GM12865 (cell line): ENCODE measurements at regions not wholly inside any gene's neighbourhood (a gene's known extent, or its start where the extent isn't known, plus 50 kb on each side); places are given as distances from the start of the nearest gene placed in this dataset.

Experiments
- DNase-seq: peaks from one replicate; pipeline ENCODE4 v3.0.0; 2010; ENCODE audit warnings: low read depth
- H3K4me3 ChIP-seq: 2 replicates; pipeline ENCODE4 v1.5.1; 2011; ENCODE audit warnings: mild to moderate bottlenecking, low read depth, low read length, control low read depth
- CTCF ChIP-seq: IDR thresholded peaks from 2 replicates; pipeline ENCODE4 v1.5.1; 2011; ENCODE audit warnings: low read length, control low read depth, low read depth, inconsistent platforms; ENCODE audit not compliant: insufficient read depth; ENCODE audit errors: missing control alignments

DNA sequence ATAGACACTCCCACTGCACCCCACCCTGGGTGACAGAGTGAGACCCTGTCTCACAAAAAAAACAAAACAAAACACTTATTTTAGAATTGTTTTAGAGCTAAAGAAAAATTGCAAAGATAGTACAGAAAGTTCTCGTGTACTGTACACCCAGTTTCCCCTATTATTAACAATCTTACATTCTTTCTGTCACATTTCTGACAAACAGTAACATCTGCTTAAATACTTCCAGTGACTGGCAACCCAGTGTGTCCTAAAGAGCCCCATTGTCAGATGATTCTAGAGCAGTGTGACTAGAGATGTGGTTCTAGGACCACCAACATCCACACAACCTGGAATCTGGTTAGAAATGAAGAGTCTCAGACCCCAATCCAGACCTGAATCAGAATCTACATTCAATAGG is 90.5 kb downstream of the LEPR start:
- no peak overlapping the region for H3K4me3 ChIP-seq
- DNase-seq = no peak
- TF ChIP-seq CTCF = no peak

DNA sequence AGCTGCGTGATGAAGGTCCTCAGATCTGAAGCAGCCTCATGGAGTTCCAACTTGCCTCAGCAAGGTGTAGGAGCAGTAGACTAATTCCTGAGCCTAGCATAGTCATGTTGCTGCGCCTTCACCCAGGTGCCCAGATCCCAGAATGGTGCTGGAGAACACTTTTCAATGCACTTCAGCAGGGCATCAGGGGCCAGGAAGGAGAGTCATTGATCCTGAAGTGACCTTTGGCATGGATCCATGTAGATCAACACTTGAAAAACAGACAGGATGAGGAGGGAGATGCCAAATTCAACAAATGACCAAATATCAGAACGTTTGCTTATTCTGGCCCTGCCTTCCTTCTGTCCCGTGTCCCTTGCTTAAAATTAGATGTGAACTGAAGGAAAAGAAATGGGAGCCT is 91.9 kb downstream of the LEPR start:
- DNase-seq = no peak
- no peak for TF ChIP-seq CTCF
- no peak overlapping the region for H3K4me3 ChIP-seq

DNA sequence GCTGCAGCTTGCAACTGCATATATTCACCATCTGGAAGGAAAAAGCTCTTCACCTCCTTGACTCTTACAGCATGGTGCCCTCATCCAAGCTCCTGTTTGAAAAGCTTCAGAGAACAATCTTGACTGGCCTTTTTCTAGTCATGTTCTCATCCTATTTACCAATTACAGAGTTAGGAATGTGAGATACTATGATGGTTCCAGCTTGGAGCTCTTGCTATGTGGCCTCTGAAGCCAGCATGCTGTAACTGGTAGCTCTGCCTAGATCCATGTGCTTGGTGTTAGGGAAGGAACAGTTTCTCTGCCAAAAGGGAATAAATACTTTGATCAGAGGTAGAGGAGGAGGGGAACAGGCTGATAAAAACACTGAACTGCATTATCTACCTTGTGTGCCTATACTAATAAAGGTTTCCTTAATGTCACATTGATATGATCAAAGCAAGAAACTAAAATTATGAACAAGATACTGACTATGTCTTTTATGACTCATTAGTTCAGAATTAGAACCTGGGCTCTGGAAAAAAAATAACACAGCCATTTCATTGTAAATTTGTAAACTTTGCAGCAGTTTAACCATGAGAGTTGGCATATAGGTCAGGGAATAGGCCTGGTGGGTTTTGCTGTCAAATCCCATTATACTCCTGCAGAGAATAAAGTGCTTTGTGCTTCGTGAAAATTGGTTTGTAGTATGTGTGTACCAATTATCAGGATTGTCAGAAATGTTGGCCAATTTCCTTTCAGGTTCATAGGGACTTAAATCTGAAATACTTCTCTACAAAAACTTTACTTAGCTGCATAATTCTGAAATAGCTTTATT is 92.7 kb downstream of the LEPR start:
- no peak overlapping the region for H3K4me3 ChIP-seq
- TF ChIP-seq CTCF = no peak
- DNase-seq = no peak

GRCh38 chr1:65514041-65514440 is 93.6 kb downstream of the LEPR start:
- no peak overlapping the region for H3K4me3 ChIP-seq
- no peak for TF ChIP-seq CTCF
- no peak for DNase-seq

- no peak overlapping the region for H3K4me3 ChIP-seq
- no peak for TF ChIP-seq CTCF
- DNase-seq = no peak
Measured at GRCh38 chr1:65524931-65525265, 104.4 kb downstream of the LEPR start.

DNA sequence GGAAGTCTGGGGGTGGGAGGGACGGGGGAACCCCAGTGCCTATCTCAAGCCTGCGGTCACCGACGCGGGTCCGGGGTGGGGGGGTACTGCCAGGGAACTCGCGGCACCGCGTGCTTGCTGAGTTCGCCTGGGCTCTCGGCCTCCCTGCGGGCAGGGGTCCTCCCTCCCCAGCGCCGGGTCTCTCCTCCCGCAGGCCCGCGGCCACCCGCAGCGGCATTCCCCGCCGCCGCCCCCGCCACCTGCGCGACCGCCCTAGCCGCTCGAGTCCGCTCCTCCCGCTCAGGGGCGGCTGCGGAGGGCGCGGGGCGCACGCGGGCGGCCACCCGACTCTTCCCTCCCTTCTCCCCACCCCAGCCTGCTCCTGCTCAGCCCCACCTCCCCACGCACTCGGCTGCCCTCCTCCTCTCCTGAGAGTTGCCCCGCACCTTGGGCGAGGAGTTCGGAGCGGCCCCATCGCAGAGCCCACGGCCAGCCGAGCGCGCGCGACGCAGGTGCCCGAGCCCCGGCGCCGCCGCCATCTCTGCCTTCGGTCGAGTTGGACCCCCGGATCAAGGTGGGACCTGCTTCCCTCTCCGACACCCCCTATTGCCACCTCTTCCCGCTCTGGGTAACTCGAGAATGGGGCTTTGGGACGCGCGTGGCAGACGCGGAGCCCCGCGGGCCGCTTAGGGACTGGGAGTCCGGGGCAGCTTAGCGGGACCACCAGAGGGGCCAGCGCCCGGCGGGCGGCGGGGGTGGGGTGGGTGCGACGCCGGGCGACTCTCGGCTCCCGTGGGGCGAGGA is 105.0 kb downstream of the LEPR start:
- TF ChIP-seq CTCF = no peak
- H3K4me3 ChIP-seq = no peak overlapping the region
- no peak for DNase-seq
